AG09319 (cell line): ENCODE measurements at regions not wholly inside any gene's neighbourhood (a gene's known extent, or its start where the extent isn't known, plus 50 kb on each side); places are given as distances from the start of the nearest gene placed in this dataset.

ENCODE experiments used
- DNase-seq: peaks from one replicate; pipeline ENCODE4 v3.0.0-alpha.2; 2010; ENCODE audit warnings: low read depth; ENCODE audit errors: extremely low read depth
- CTCF ChIP-seq: IDR thresholded peaks from 2 replicates; pipeline ENCODE4 v1.5.1; 2011; ENCODE audit warnings: low read depth, mild to moderate bottlenecking, inconsistent platforms, low read length, moderate library complexity

GRCh38 chr6:65900928-65901327 is 193.9 kb upstream of the EYS start:
- TF ChIP-seq CTCF = no peak
- DNase-seq = no peak

GRCh38 chr6:65896140-65896539 is 189.1 kb upstream of the EYS start:
- no peak for DNase-seq
- no peak for TF ChIP-seq CTCF

- DNase-seq = no peak
- no peak for TF ChIP-seq CTCF
These were observed 169.6 kb upstream of the EYS start for GRCh38 chr6:65876668-65877067.

GRCh38 chr6:65852369-65852852 is 145.4 kb upstream of the EYS start:
- TF ChIP-seq CTCF = no peak

GRCh38 chr6:65830151-65830550 is 123.1 kb upstream of the EYS start:
- TF ChIP-seq CTCF = no peak
- DNase-seq = no peak

More at GRCh38 chr6:65852369-65852852, 145.4 kb upstream of the EYS start:
- DNase-seq = no peak

GRCh38 chr6:65819152-65819551 is 112.1 kb upstream of the EYS start:
- no peak for DNase-seq
- no peak for TF ChIP-seq CTCF

GRCh38 chr6:65818576-65818975 is 111.5 kb upstream of the EYS start:
- TF ChIP-seq CTCF = no peak
- no peak for DNase-seq
